Lower leg skin (tissue), 4 donors: ENCODE measurements at regions not wholly inside any gene's neighbourhood (a gene's known extent, or its start where the extent isn't known, plus 50 kb on each side); places are given as distances from the start of the nearest gene placed in this dataset.

Experiments
- DNase-seq, 2 donors: peaks; one replicate each; pipeline ENCODE4 v3.0.0-alpha.2; 2019; ENCODE audit warnings: low spot score in 2 of 2
- H3K4me3 ChIP-seq: fragments of 200-600 bp; sonication (generic); 2 replicates; pipeline ENCODE4 v1.5.1; 2017; ENCODE audit warnings: mild to moderate bottlenecking, low read depth; ENCODE audit not compliant: poor library complexity, severe bottlenecking
- POLR2A ChIP-seq, 2 donors: fragments of 450-650 bp; IDR thresholded peaks; one replicate each; pipeline ENCODE4 v1.6.1; 2016 to 2017; ENCODE audit warnings: antibody characterized with exemption in 2 of 2, mild to moderate bottlenecking in 1 of 2, moderate library complexity in 1 of 2
- WGBS, 2 donors: methylation state at CpG; one replicate each; pipeline ENCODE4 v1.1.5; 2018; 5-methylcytosine and 5-hydroxymethylcytosine counted together
- intact Hi-C: fragments of 100-400 bp; cut with DNase I; formaldehyde crosslinking; loops from one replicate; pipeline ENCODE4 v1.15.0; 2023; ENCODE audit warnings: low total_unique reads
- TF ChIP-seq, protein P1 (sequence below), 3 donors: fragments of 450-650 bp; IDR thresholded peaks; one replicate each; pipeline ENCODE4 v1.5.1; 2016; ENCODE audit warnings: antibody characterized with exemption in 3 of 3, mild to moderate bottlenecking in 3 of 3, moderate library complexity in 2 of 3

DNA sequence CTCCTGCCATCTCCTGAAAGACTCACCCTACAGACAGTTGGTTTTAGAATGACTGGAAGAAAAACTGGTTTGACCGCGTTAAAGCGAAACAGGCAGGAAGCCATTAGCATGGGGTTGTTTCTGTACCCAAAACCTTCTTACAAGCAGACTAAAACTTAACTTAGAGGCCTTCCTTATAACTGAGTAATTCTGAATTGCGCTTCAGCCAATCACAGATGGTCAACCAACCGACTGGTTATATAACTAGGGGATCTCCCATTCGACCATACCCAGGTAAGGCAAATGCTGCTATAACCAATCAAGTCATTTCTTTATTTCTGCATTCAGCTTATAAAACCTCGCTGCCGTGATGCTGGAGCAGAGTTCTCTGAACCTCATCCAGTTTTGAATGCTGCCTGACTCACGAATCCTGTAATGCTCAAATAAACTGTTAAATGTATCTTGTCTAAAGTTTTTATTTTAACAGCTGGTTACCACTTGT lies 87.8 kb upstream of the DRD2 start:
- no peak for DNase-seq
- TF ChIP-seq, protein P1, sequence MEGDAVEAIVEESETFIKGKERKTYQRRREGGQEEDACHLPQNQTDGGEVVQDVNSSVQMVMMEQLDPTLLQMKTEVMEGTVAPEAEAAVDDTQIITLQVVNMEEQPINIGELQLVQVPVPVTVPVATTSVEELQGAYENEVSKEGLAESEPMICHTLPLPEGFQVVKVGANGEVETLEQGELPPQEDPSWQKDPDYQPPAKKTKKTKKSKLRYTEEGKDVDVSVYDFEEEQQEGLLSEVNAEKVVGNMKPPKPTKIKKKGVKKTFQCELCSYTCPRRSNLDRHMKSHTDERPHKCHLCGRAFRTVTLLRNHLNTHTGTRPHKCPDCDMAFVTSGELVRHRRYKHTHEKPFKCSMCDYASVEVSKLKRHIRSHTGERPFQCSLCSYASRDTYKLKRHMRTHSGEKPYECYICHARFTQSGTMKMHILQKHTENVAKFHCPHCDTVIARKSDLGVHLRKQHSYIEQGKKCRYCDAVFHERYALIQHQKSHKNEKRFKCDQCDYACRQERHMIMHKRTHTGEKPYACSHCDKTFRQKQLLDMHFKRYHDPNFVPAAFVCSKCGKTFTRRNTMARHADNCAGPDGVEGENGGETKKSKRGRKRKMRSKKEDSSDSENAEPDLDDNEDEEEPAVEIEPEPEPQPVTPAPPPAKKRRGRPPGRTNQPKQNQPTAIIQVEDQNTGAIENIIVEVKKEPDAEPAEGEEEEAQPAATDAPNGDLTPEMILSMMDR (IDR thresholded peaks at IDR 0.05), result no peak
- no peak for TF ChIP-seq POLR2A (IDR thresholded peaks at IDR 0.05)
- 32 to 60% methylated on average over 9 of the region's 9 CpGs for WGBS, 2 donors
- intact Hi-C loops, result no loop called here
- H3K4me3 ChIP-seq, result no peak overlapping the region

DNA sequence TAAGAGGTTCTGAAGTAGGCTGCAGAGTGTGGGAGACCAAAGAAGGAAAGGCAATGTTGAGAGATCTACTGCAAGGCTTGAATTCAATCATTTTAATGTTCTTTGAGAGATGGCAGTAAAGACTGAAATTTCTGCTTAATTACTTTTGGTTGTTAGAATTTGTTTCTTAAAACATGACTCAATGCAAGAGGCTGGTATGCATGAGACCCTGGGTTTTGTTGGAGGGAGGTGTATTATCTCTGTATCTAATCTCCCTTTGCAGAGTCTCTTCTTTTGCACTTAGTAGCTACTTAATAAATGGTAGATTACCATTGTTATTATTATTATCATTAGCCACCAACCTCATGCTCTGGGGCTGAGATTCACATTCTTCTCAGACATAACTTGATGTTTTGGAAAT lies 87.4 kb upstream of the DRD2 start:
- no peak for TF ChIP-seq POLR2A (IDR thresholded peaks at IDR 0.05)
- intact Hi-C loops, result no loop called here
- DNase-seq, result no peak
- no peak overlapping the region for H3K4me3 ChIP-seq

DNA sequence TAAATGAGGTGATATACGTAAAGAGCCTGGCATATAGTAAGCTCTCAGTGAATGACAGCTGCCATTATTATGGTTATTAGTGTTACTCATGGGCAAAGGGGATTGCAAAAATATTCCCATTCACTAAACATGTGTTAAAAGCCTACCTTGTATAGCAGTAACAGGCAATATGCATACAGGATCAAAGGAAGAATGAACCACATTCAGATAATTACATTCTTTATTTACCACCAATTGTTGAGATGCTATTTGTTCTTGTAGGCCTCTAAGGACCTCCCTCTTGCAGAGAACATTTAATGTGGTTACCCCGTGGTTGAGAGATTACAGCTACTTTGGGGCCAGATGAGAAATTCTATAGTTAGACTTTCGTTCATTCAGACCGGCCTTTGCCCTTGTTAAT lies 82.7 kb upstream of the DRD2 start:
- no peak overlapping the region for H3K4me3 ChIP-seq
- no peak for DNase-seq
- intact Hi-C loops, result no loop called here
- 91 to 94% methylated on average over 4 of the region's 4 CpGs for WGBS, 2 donors
- TF ChIP-seq, protein P1 (IDR thresholded peaks at IDR 0.05), result no peak
- no peak for TF ChIP-seq POLR2A (IDR thresholded peaks at IDR 0.05)

DNA sequence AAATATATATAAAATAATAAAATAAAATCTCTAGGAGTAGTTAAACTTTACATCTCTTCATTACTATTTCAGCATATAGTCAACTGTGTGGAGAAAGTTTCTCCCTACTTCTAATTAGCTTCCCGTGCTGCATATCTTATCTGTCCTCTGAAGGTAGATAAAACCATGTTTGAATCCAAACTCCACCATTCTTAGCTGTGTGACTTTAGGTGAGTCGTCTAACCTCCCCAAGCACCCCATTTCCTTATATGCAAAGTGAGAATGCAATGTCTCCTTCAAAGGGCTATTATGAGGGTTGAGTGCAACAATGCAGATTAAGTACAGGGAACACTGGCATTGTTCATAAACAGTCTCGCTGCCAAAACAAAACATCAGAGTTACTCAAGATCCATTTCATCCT lies 80.8 kb upstream of the DRD2 start:
- intact Hi-C loops, result no loop called here
- 73 to 74% methylated on average over 3 of the region's 3 CpGs for WGBS, 2 donors
- TF ChIP-seq, protein P1 (IDR thresholded peaks at IDR 0.05), result no peak
- no peak for TF ChIP-seq POLR2A (IDR thresholded peaks at IDR 0.05)
- no peak for DNase-seq
- H3K4me3 ChIP-seq, result no peak overlapping the region

DNA sequence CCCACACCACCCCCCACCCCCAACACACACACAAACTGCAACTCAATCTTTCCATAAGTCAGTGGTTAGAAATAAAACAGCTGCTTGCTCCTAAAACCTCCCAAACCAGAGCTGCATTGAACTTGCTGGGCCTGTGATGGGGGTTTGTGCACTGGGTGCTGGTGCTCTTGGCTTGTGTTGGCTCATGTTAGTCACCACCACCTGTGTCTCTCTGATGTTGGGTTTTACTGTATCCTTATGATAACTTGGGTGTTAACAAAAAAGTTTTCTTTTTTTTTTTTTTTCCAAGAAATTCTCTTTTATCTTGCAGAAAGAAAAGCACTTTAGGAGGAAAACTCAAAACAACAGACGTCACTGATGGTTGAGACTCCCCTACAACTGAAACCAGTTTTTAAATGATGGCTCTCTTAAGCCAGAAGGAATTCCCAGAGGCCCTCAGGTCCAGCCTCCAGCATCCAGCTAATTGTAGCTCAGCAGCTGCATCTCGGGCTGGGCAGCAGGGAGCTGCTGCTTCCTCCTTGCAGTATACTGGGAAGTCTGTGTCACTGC lies 79.9 kb upstream of the DRD2 start:
- DNase-seq, result no peak
- H3K4me3 ChIP-seq, result no peak overlapping the region
- intact Hi-C loops, result no loop called here
- 50 to 55% methylated on average over 2 of the region's 2 CpGs for WGBS, 2 donors
- TF ChIP-seq, protein P1 (IDR thresholded peaks at IDR 0.05), result no peak
- no peak for TF ChIP-seq POLR2A (IDR thresholded peaks at IDR 0.05)

DNA sequence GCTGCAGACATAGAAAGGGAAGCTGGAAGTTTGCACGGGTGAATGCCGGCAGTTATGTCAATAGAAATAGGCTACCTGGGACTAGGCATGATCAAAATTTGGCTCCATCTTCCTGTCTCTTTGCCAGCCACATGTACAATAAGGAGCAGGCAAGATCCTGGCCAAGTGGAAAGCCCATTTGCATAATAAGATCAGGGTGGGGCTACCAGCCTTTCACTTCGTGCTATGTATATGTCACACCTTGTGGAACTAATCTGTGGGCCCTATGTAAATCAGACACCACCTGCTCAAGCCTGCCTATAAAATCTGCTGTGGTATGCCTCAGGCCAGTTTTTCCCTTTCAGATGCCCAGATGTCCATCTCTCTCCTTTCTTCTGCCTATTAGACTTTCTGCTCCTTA lies 79.3 kb upstream of the DRD2 start:
- 16 to 38% methylated on average over 3 of the region's 3 CpGs for WGBS, 2 donors
- no peak overlapping the region for H3K4me3 ChIP-seq
- TF ChIP-seq, protein P1 (IDR thresholded peaks at IDR 0.05), result no peak
- no peak for TF ChIP-seq POLR2A (IDR thresholded peaks at IDR 0.05)
- peak in 1 of 2 donors; percentile 51 for DNase-seq
- intact Hi-C loops, result no loop called here
